HCT116 (cell line): ENCODE measurements at regions not wholly inside any gene's neighbourhood (a gene's known extent, or its start where the extent isn't known, plus 50 kb on each side); places are given as distances from the start of the nearest gene placed in this dataset.

Experiments
- ATAC-seq: fragments of 200-7000 bp; cut with Tn5 transposase; 2 replicates; pipeline ENCODE4 v1.9.1; 2020; ENCODE audit warnings: mild to moderate bottlenecking, moderate library complexity
- BruUV-seq: library from RNA; stranded (reverse); fragments of 400-500 nt; replicated peaks from 2 replicates; lab custom pipeline; 2021; lab: Mats Ljungman, UMichigan
- CTCF ChIA-PET: fragments of 300-600 bp; sonication (Branson Sonifier 250); formaldehyde crosslinking; loops from one replicate; lab custom pipeline; 2021; ENCODE audit warnings: antibody characterized with exemption; lab: Charles Lee
- POLR2A ChIA-PET: fragments of 300-600, 350-600 bp; sonication (Branson Sonifier 250); formaldehyde crosslinking; loops from one replicate; lab custom pipeline; 2021; ENCODE audit warnings: antibody characterized with exemption; lab: Charles Lee
- RAD21 ChIA-PET, 2 experiments: fragments of 300-600 bp; sonication (Branson Sonifier 250); formaldehyde crosslinking; loops; one replicate each; lab custom pipeline; 2023; ENCODE audit warnings: low total read pairs in 2 of 2; ENCODE audit not compliant: uncharacterized antibody in 2 of 2, unreplicated experiment in 2 of 2, low non-redundant PET in 1 of 2; lab: Charles Lee
- DNase-seq: peaks from one replicate; pipeline ENCODE4 v3.0.0-alpha.2; 2010; ENCODE audit warnings: low read depth, low spot score
- H2AFZ ChIP-seq: fragments of 200-600 bp; shearing (Covaris generic), sonication (generic); 2 replicates; pipeline ENCODE4 v1.6.1; 2017; ENCODE audit warnings: low read depth, mixed run types, mixed read lengths, antibody characterized with exemption, low read length; ENCODE audit not compliant: poor library complexity, severe bottlenecking
- H3K27ac ChIP-seq: 2 replicates; pipeline ENCODE4 v1.5.1; 2012; ENCODE audit warnings: low read depth, low read length
- H3K27me3 ChIP-seq: fragments of 200-600 bp; sonication (generic); 2 replicates; pipeline ENCODE4 v1.6.1; 2016; ENCODE audit warnings: mixed run types, low read length, mixed read lengths; ENCODE audit not compliant: insufficient read depth
- H3K36me3 ChIP-seq, 2 experiments: fragments of 200-500 bp in 1 of 2; fragments of 200-600 bp in 1 of 2; sonication (Bioruptor generic) in 1 of 2; sonication (generic) in 1 of 2; 2 replicates each; pipeline versions ENCODE4 v1.5.1 to v1.6.1; 2014 to 2016; ENCODE audit warnings: low read length in 2 of 2, inconsistent platforms in 1 of 2, mixed read lengths in 1 of 2, mixed run types in 1 of 2; ENCODE audit not compliant: insufficient read depth in 2 of 2, control insufficient read depth in 1 of 2
- H3K4me1 ChIP-seq, 2 experiments: fragments of 200-600 bp in 1 of 2; sonication (generic) in 1 of 2; 2 replicates each; pipeline versions ENCODE4 v1.5.1 to v1.6.1; 2012 to 2017; ENCODE audit warnings: low read length in 2 of 2, inconsistent platforms in 1 of 2, mild to moderate bottlenecking in 1 of 2, mixed read lengths in 1 of 2, mixed run types in 1 of 2, moderate library complexity in 1 of 2; ENCODE audit not compliant: insufficient read depth in 2 of 2, control insufficient read depth in 1 of 2
- H3K4me2 ChIP-seq: fragments of 200-600 bp; sonication (generic); 2 replicates; pipeline ENCODE4 v1.6.1; 2017; ENCODE audit warnings: mixed run types, low read length, mixed read lengths
- H3K4me3 ChIP-seq, 2 experiments: fragments of 200-600 bp in 1 of 2; sonication (generic) in 1 of 2; replicated peaks in 1 of 2; 2 replicates each; pipeline ENCODE4 v1.5.1; 2011 to 2016; ENCODE audit warnings: low read length in 2 of 2, control low read depth in 1 of 2, low read depth in 1 of 2, mild to moderate bottlenecking in 1 of 2, mixed read lengths in 1 of 2, mixed run types in 1 of 2
- H3K79me2 ChIP-seq: fragments of 200-600 bp; sonication (generic); 2 replicates; pipeline ENCODE4 v1.6.1; 2017; ENCODE audit warnings: mild to moderate bottlenecking, mixed run types, low read length, moderate library complexity, mixed read lengths; ENCODE audit not compliant: insufficient read depth
- H3K9ac ChIP-seq: fragments of 200-600 bp; sonication (generic); 2 replicates; pipeline ENCODE4 v1.6.1; 2016; ENCODE audit warnings: low read length, mixed read lengths
- H3K9me2 ChIP-seq: fragments of 200-600 bp; sonication (generic), shearing (Covaris generic); 2 replicates; pipeline ENCODE4 v1.6.1; 2017; ENCODE audit warnings: mixed run types, mild to moderate bottlenecking, moderate library complexity; ENCODE audit not compliant: insufficient read depth
- H3K9me3 ChIP-seq, 2 experiments: fragments of 200-500 bp in 1 of 2; fragments of 200-600 bp in 1 of 2; sonication (Bioruptor generic) in 1 of 2; sonication (generic) in 1 of 2; 2 replicates each; pipeline ENCODE4 v1.6.1; 2014 to 2017; ENCODE audit warnings: low read length in 2 of 2, mixed read lengths in 2 of 2, inconsistent platforms in 1 of 2, low read depth in 1 of 2, mild to moderate bottlenecking in 1 of 2, mixed run types in 1 of 2, moderate library complexity in 1 of 2; ENCODE audit not compliant: control insufficient read depth in 1 of 2, insufficient read depth in 1 of 2
- H4K20me1 ChIP-seq: fragments of 200-600 bp; sonication (generic), shearing (Covaris generic); 2 replicates; pipeline ENCODE4 v1.6.1; 2017; ENCODE audit warnings: mixed run types, mild to moderate bottlenecking, moderate library complexity; ENCODE audit not compliant: insufficient read depth
- ATF3 ChIP-seq: IDR thresholded peaks from 2 replicates; pipeline ENCODE4 v1.6.1; 2012
- CBX3 ChIP-seq: IDR thresholded peaks from 2 replicates; pipeline ENCODE4 v1.6.1; 2012; ENCODE audit warnings: low read depth
- CEBPB ChIP-seq: IDR thresholded peaks from 2 replicates; pipeline ENCODE4 v1.6.1; 2012; ENCODE audit warnings: low read depth
- CTCF ChIP-seq, 3 experiments: fragments of 200-600 bp in 1 of 3; sonication (generic) in 1 of 3; IDR thresholded peaks in 2 of 3; conservative IDR thresholded peaks in 1 of 3; 2 replicates each; pipeline ENCODE4 v1.5.1; 2012 to 2017; ENCODE audit warnings: low read depth in 2 of 3, low read length in 2 of 3, antibody characterized with exemption in 1 of 3, borderline replicate concordance in 1 of 3, control low read depth in 1 of 3, mild to moderate bottlenecking in 1 of 3, mixed read lengths in 1 of 3, mixed run types in 1 of 3, moderate library complexity in 1 of 3; ENCODE audit not compliant: insufficient read depth in 1 of 3
- EGR1 ChIP-seq: IDR thresholded peaks from 2 replicates; pipeline ENCODE4 v1.6.1; 2012; ENCODE audit warnings: low read depth
- ELF1 ChIP-seq: IDR thresholded peaks from 2 replicates; pipeline ENCODE4 v1.6.1; 2012; ENCODE audit warnings: low read depth, borderline replicate concordance
- EZH2 ChIP-seq: fragments of 200-600 bp; sonication (generic); IDR thresholded peaks from 2 replicates; pipeline ENCODE4 v1.6.1; 2017; ENCODE audit warnings: antibody characterized with exemption, mixed run types
- FOSL1 ChIP-seq: IDR thresholded peaks from 2 replicates; pipeline ENCODE4 v1.6.1; 2012; ENCODE audit warnings: low read depth
- JUND ChIP-seq: IDR thresholded peaks from 2 replicates; pipeline ENCODE4 v1.6.1; 2012
- POLR2A ChIP-seq: IDR thresholded peaks from 2 replicates; pipeline ENCODE4 v1.7.0; 2011; ENCODE audit warnings: borderline replicate concordance; ENCODE audit not compliant: insufficient read depth, insufficient read length; ENCODE audit errors: extremely low read depth
- POLR2AphosphoS5 ChIP-seq: IDR thresholded peaks from 2 replicates; pipeline ENCODE4 v1.6.1; 2011; ENCODE audit warnings: mild to moderate bottlenecking, low read depth, low read length, moderate library complexity
- SIN3A ChIP-seq: IDR thresholded peaks from 2 replicates; pipeline ENCODE4 v1.6.1; 2012; ENCODE audit warnings: low read depth
- SP1 ChIP-seq: IDR thresholded peaks from 2 replicates; pipeline ENCODE4 v1.6.1; 2012; ENCODE audit warnings: low read depth
- SRF ChIP-seq: IDR thresholded peaks from 2 replicates; pipeline ENCODE4 v1.6.1; 2012; ENCODE audit warnings: low read depth
- TCF7L2 ChIP-seq: IDR thresholded peaks from 2 replicates; pipeline ENCODE4 v1.7.0; 2011; ENCODE audit warnings: borderline replicate concordance, inconsistent platforms; ENCODE audit not compliant: insufficient read depth, insufficient read length; ENCODE audit errors: extremely low read depth
- ZFX ChIP-seq: fragments of 450-650 bp; IDR thresholded peaks from 2 replicates; pipeline ENCODE4 v1.6.1; 2017
- ZNF274 ChIP-seq: fragments of 200-500 bp; sonication (Bioruptor generic); IDR thresholded peaks from 2 replicates; pipeline ENCODE4 v1.6.1; 2014; ENCODE audit warnings: mild to moderate bottlenecking, low read depth, low read length, inconsistent platforms
- intact Hi-C: fragments of 100-400 bp; cut with micrococcal nuclease; formaldehyde crosslinking; loops from 2 replicates; pipeline ENCODE4 v1.10.0; 2022

GRCh38 chr5:170450061-170450669, 53.7 kb upstream of the KCNIP1 start:
- Histone ChIP-seq H3K36me3 (no peaks in the 10 kb centered on the region), H3K27ac (no peak overlapping the region), H3K9me2 (no peaks in the 10 kb centered on the region), H2AFZ (no peak overlapping the region), H3K4me1 (no peaks in the 10 kb centered on the region), H3K79me2 (no peaks in the 10 kb centered on the region), H4K20me1 (no peaks in the 10 kb centered on the region; the same call in 1 of the 2 replicates), H3K9ac (no peak overlapping the region), H3K4me3 (no peak overlapping the region), H3K9me3 (no peaks in the 10 kb centered on the region), H3K4me2 (no peak overlapping the region), H3K27me3 (peaks cover 38% of the 10 kb centered on the region)
- TF ChIP-seq SIN3A (no peak), ELF1 (no peak), SP1 (no peak), ATF3 (no peak), POLR2A (no peak), EGR1 (no peak), POLR2AphosphoS5 (no peak), EZH2 (no peak), CTCF (IDR thresholded peaks at IDR 0.05 in 2 of 3, conservative IDR thresholded peaks at IDR 0.05 in 1 of 3; ENCODE audit: borderline replicate concordance in 1 of 3, insufficient read depth in 1 of 3, low read depth in 2 of 3, low read length in 2 of 3) (no peak), SRF (no peak), TCF7L2 (no peak), ZFX (no peak), FOSL1 (no peak), JUND (no peak), CEBPB (no peak), ZNF274 (no peak), CBX3 (no peak)
- ChIA-PET POLR2A (no interaction called here), CTCF (no interaction called here), RAD21 (no interaction called here)
- no TSS peak for BruUV-seq
- DNase-seq (no peak), ATAC-seq (no peak)
- intact Hi-C loops = no loop called here
